Transverse colon (tissue), 4 donors: ENCODE measurements at regions not wholly inside any gene's neighbourhood (a gene's known extent, or its start where the extent isn't known, plus 50 kb on each side); places are given as distances from the start of the nearest gene placed in this dataset.
"Not testable (repeated sequence)": the region's sequence is repeated elsewhere in the genome, so short reads cannot be mapped to it uniquely, and the experiment has no call there.

ENCODE experiments used
- DNase-seq: peaks from one replicate; pipeline ENCODE4 v3.0.0-alpha.2; 2019
- H3K27ac ChIP-seq, 4 donors: fragments of 200-600 bp; sonication (generic); 2 replicates each; pipeline ENCODE4 v1.5.1; 2016 to 2018; ENCODE audit warnings: inconsistent platforms in 4 of 4
- H3K27me3 ChIP-seq: fragments of 200-600 bp; sonication (generic); 2 replicates; pipeline ENCODE4 v1.5.1; 2017; ENCODE audit warnings: inconsistent platforms
- H3K36me3 ChIP-seq, 4 donors: fragments of 200-600 bp; sonication (generic); 2 replicates each; pipeline ENCODE4 v1.5.1; 2017 to 2019; ENCODE audit warnings: inconsistent platforms in 4 of 4
- H3K4me1 ChIP-seq, 4 donors: fragments of 200-600 bp; sonication (generic); 2 replicates each; pipeline ENCODE4 v1.5.1; 2017 to 2020; ENCODE audit warnings: inconsistent platforms in 4 of 4
- H3K4me3 ChIP-seq, 4 donors: fragments of 200-600 bp; sonication (generic); 1 replicate in 1 of 4; 2 replicates in 3 of 4; pipeline versions ENCODE4 v1.5.1 to v1.6.1; 2017 to 2019; ENCODE audit warnings: inconsistent platforms in 4 of 4
- H3K9me3 ChIP-seq, 2 donors: fragments of 200-600 bp; sonication (generic); 2 replicates each; pipeline ENCODE4 v1.5.1; 2017 to 2019; ENCODE audit warnings: inconsistent platforms in 2 of 2
- EP300 ChIP-seq: sonication (generic); formaldehyde crosslinking; IDR thresholded peaks from one replicate; pipeline ENCODE4 v1.6.1; 2017; ENCODE audit warnings: antibody characterized with exemption, low read depth
- POLR2A ChIP-seq: fragments of 450-650 bp; IDR thresholded peaks from one replicate; pipeline ENCODE4 v1.6.1; 2016; ENCODE audit warnings: antibody characterized with exemption, mild to moderate bottlenecking, moderate library complexity
- POLR2AphosphoS5 ChIP-seq, 3 donors: sonication (generic); formaldehyde crosslinking; IDR thresholded peaks; one replicate each; pipeline ENCODE4 v1.6.1; 2016; ENCODE audit warnings: antibody characterized with exemption in 3 of 3
- WGBS, 2 donors: methylation state at CpG; one replicate each; pipeline ENCODE4 v1.1.5; 2018; ENCODE audit warnings: low coverage in 1 of 2; 5-methylcytosine and 5-hydroxymethylcytosine counted together
- in situ Hi-C, 4 donors: fragments of 200-750 bp; cut with MboI; loops; one replicate each; pipeline versions ENCODE4 v1.15.0 to v1.15.1; 2017; ENCODE audit warnings: low sequenced_read_pairs in 3 of 4, low pct_ligation_motif_present in 1 of 4, low pct_unique_long_range_greater_than_20kb in 1 of 4
- intact Hi-C: fragments of 100-400 bp; cut with DNase I; formaldehyde crosslinking; loops from one replicate; pipeline ENCODE4 v1.15.1; 2023; ENCODE audit warnings: low total_unique reads
- TF ChIP-seq, protein P1 (sequence below), 5 experiments: fragments of 200-600 bp in 3 of 5; fragments of 450-650 bp in 2 of 5; sonication (generic) in 3 of 5; IDR thresholded peaks; 1 replicate in 2 of 5; 2 replicates in 3 of 5; pipeline ENCODE4 v1.5.1; 2016 to 2017; ENCODE audit warnings: antibody characterized with exemption in 5 of 5, inconsistent platforms in 3 of 5, mild to moderate bottlenecking in 2 of 5, moderate library complexity in 1 of 5

DNA sequence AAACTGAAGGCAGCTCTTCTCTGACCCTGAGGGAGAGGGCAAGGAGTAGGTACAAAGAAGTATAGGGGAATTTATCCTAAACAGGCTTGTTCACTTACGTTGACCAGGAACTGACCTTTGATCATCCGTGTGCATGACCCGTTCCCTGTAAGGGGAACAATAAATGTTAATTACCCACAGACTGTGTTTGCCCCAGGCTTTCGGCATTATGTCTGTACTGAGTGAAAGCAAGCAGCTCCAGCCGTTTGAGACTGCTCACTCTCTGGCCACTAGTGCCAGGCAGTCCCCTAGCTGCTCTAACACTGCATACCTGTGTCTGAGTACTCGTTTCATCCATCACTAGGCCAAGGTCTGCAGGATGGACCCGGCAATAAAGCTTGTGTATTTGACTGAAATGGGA lies 1365.3 kb downstream of the NCAM2 start:
- in situ Hi-C loops: no loop called here
- intact Hi-C loops: no loop called here
- peak; percentile 23 for DNase-seq

DNA sequence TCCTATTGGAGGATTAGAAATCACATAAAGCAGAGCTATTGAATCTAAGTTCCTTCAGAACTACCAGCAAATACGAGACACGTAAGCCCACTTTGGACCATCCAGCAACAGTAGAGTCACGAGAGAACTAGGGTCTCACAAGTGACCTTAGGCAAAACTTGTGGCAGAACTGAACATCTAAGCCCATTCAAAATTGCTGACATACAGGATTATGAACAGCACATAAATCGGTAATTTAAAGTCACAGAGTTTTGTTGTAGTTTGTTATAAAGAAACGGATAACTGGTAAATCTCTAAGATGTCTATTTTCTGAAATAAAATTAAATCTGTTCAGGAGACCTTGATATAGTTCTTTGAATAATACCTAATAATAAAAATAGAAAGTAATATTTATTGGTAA lies 1366.0 kb downstream of the NCAM2 start:
- Histone ChIP-seq H3K27me3 (no peaks in the 10 kb centered on the region), H3K27ac (peak overlapping the region in 1 of 4 donors; percentile 36), H3K9me3 (no peaks in the 10 kb centered on the region), H3K4me3 (no peak overlapping the region), H3K4me1 (no peaks in the 10 kb centered on the region), H3K36me3 (no peaks in the 10 kb centered on the region)
- in situ Hi-C loops: no loop called here
- intact Hi-C loops: no loop called here
- 90 to 92% methylated on average over 5 of the region's 5 CpGs for WGBS, 2 donors
- DNase-seq: no peak
- TF ChIP-seq POLR2A (no peak), POLR2AphosphoS5 (IDR thresholded peaks at IDR 0.05) (no peak), EP300 (no peak)
- TF ChIP-seq, protein P1, sequence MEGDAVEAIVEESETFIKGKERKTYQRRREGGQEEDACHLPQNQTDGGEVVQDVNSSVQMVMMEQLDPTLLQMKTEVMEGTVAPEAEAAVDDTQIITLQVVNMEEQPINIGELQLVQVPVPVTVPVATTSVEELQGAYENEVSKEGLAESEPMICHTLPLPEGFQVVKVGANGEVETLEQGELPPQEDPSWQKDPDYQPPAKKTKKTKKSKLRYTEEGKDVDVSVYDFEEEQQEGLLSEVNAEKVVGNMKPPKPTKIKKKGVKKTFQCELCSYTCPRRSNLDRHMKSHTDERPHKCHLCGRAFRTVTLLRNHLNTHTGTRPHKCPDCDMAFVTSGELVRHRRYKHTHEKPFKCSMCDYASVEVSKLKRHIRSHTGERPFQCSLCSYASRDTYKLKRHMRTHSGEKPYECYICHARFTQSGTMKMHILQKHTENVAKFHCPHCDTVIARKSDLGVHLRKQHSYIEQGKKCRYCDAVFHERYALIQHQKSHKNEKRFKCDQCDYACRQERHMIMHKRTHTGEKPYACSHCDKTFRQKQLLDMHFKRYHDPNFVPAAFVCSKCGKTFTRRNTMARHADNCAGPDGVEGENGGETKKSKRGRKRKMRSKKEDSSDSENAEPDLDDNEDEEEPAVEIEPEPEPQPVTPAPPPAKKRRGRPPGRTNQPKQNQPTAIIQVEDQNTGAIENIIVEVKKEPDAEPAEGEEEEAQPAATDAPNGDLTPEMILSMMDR (IDR thresholded peaks at IDR 0.05): no peak

More for the DNA sequence above, 1365.3 kb downstream of the NCAM2 start:
- H3K9me3 ChIP-seq: no peaks in the 10 kb centered on the region
- no peaks in the 10 kb centered on the region for H3K27me3 ChIP-seq
- peak overlapping the region in 3 of 4 donors; percentile 19 to 36 (median 36) for H3K27ac ChIP-seq
- no peaks in the 10 kb centered on the region for H3K4me1 ChIP-seq
- H3K36me3 ChIP-seq: no peaks in the 10 kb centered on the region
- H3K4me3 ChIP-seq: no peak overlapping the region
- WGBS, 2 donors: 51 to 54% methylated on average over 4 to 7 of the region's 7 CpGs
- TF ChIP-seq EP300 (no peak), POLR2AphosphoS5 (IDR thresholded peaks at IDR 0.05) (no peak), POLR2A (no peak)
- TF ChIP-seq, protein P1 (IDR thresholded peaks at IDR 0.05): no peak

DNA sequence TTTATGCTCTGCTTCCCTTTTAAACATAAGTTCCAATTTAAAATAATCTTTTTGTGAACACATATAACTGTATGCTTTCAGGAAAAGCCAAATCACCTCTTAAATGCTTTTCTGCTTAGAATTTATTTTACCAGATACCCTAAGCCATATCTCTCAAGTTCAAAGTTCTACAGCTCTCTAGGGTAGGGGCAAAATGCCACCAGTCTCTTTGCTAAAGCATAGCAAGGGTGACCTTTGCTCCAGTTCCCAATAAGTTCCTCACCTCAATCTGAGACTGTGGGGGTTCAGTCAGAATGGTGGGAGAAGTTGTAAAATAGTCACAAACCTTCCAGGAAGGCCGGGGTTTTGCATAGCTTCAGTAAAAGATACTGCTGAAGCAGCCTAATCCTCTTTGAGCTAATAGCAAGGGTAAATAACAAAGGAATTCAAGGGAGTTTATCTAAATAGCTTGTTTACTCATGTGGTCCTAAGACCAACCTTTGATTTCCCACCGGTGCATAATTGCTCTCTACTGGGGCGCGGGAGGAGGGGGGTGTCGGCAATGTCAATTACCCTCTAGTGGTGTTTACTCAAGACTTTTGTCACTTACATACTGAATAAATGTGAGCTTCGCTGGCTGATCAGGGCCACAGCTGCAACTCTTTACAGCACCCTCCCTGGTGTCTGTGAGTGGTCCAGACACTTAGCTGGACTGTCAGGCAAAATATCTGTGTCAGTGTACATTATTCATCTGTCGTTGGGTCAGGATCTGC lies 1376.2 kb downstream of the NCAM2 start:
- no peaks in the 10 kb centered on the region for H3K36me3 ChIP-seq
- TF ChIP-seq POLR2AphosphoS5 (IDR thresholded peaks at IDR 0.05) (no peak), EP300 (no peak), POLR2A (no peak)
- TF ChIP-seq, protein P1 (IDR thresholded peaks at IDR 0.05): no peak
- peaks cover 0 to 5% of the 10 kb centered on the region in 2 donors for H3K9me3 ChIP-seq
- intact Hi-C loops: no loop called here
- H3K27me3 ChIP-seq: no peaks in the 10 kb centered on the region
- H3K4me1 ChIP-seq: peaks cover 0 to 4% (median 0%) of the 10 kb centered on the region in 4 donors
- no peak overlapping the region for H3K4me3 ChIP-seq
- no peak overlapping the region for H3K27ac ChIP-seq
- in situ Hi-C loops: no loop called here
- DNase-seq: no peak
- WGBS, 2 donors: 24 to 40% methylated on average over 2 to 7 of the region's 7 CpGs

DNA sequence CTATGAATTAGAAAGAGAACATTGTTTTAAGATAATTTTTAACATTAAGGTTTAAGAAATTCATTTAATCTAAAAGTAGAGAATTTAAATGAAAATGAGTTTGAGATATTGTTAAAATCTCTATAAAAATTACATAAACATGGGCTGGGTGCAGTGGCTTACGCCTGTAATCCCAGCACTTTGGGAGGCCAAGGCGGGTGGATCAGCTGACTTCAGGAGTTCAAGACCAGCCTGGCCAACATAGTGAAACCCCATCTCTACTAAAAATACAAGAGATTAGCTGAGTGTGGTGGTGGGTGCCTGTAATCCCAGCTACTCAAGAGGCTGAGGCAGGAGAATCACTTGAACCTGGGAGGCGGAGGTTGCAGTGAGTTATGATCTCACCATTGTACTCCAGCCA lies 1379.6 kb downstream of the NCAM2 start:
- DNase-seq, H3K27me3 ChIP-seq, H3K4me1 ChIP-seq, H3K4me3 ChIP-seq, H3K9me3 ChIP-seq, intact Hi-C loops, H3K27ac ChIP-seq, H3K36me3 ChIP-seq, in situ Hi-C loops: not testable (repeated sequence)
- WGBS, 2 donors: 93 to 95% methylated on average over 3 of the region's 3 CpGs

DNA sequence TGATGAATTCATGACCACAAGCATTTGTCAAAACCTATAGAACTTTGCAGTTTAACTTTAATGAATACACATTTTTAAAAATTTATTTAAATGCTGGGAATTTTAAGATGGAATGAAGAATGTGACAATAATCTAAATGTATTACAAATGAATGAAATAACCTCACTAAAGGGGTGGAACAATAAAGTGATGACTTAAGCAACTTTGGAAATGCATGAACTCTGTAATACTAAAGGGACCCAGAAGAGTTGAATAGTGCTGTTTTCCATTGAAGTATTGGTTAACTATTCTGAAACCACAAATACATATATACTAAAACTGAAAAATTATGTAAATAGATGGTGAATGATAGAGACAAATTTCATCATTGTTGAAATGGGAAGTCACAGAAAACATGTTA lies 1395.1 kb downstream of the NCAM2 start:
- Histone ChIP-seq H3K4me3 (no peak overlapping the region), H3K27me3 (no peaks in the 10 kb centered on the region), H3K36me3 (no peaks in the 10 kb centered on the region), H3K4me1 (no peaks in the 10 kb centered on the region), H3K27ac (no peak overlapping the region), H3K9me3 (no peaks in the 10 kb centered on the region)
- DNase-seq: no peak
- in situ Hi-C loops (no loop called here), intact Hi-C loops (no loop called here)
- TF ChIP-seq, protein P1 (IDR thresholded peaks at IDR 0.05): no peak
- TF ChIP-seq POLR2A (no peak), POLR2AphosphoS5 (IDR thresholded peaks at IDR 0.05) (no peak), EP300 (no peak)
